ENCODE measurements at regions not wholly inside any gene's neighbourhood (a gene's known extent, or its start where the extent isn't known, plus 50 kb on each side); places are given as distances from the start of the nearest gene placed in this dataset.

DNA sequence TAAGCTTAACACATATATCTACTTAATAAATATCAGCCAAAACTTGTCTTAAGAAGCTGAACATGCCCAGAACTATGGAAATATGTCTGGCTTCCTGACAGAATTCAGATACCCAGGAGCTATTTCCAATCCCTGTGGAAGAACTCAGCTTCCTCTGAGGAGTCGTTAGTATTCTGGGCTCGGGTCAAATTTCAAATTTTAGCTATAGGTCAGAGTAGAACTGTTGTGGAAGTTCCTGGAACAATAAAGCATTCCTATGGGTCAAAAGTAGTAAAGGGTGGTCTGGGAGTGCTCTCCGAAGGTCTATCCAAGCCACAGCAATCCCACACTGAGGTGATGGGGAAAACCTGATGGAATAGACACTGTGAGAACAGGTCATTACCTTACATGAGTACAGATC, 342.7 kb upstream of the CHST9 start:
- no peak overlapping the region for H2AFZ ChIP-seq (replicated peaks; ENCODE audit: low read length, poor library complexity)
- no peak overlapping the region for H3K14ac ChIP-seq (replicated peaks; ENCODE audit: low read depth, low read length)
- H2BK20ac ChIP-seq (ENCODE audit: low read depth, low read length): no peak overlapping the region
- no peaks in the 10 kb centered on the region for H3K36me3 ChIP-seq (ENCODE audit: control insufficient read depth, insufficient read depth, low read length)
- H3K4me2 ChIP-seq (ENCODE audit: low read depth, low read length): no peak overlapping the region
- no peak overlapping the region for H2AK5ac ChIP-seq (ENCODE audit: low read depth, low read length)
- no peak for DNase-seq
- no peak overlapping the region for H2BK15ac ChIP-seq (ENCODE audit: low read depth, low read length)
- H2BK5ac ChIP-seq (ENCODE audit: low read depth, low read length, poor library complexity, severe bottlenecking): no peak overlapping the region
- no peak overlapping the region for H4K91ac ChIP-seq (ENCODE audit: insufficient read depth, low read depth, low read length)
- in situ Hi-C loops (cut with MboI; ENCODE audit: low sequenced_read_pairs) (no loop called here), intact Hi-C loops (cut with micrococcal nuclease) (no loop called here), dilution Hi-C loops (cut with HindIII; ENCODE audit: low sequenced_read_pairs, unreplicated experiment) (no loop called here)
- TF ChIP-seq RAD21 (IDR thresholded peaks at IDR 0.05; ENCODE audit: low read length) (no peak), CEBPB (IDR thresholded peaks at IDR 0.05; ENCODE audit: low read depth, low read length) (no peak), SMC3 (IDR thresholded peaks at IDR 0.05; ENCODE audit: low read depth, low read length) (no peak), FOS (IDR thresholded peaks at IDR 0.05; ENCODE audit: low read depth, low read length) (no peak)
- TF ChIP-seq, protein P1, sequence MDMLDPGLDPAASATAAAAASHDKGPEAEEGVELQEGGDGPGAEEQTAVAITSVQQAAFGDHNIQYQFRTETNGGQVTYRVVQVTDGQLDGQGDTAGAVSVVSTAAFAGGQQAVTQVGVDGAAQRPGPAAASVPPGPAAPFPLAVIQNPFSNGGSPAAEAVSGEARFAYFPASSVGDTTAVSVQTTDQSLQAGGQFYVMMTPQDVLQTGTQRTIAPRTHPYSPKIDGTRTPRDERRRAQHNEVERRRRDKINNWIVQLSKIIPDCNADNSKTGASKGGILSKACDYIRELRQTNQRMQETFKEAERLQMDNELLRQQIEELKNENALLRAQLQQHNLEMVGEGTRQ (IDR thresholded peaks at IDR 0.05; ENCODE audit: low read depth, low read length): no peak
- TF ChIP-seq, protein P2, sequence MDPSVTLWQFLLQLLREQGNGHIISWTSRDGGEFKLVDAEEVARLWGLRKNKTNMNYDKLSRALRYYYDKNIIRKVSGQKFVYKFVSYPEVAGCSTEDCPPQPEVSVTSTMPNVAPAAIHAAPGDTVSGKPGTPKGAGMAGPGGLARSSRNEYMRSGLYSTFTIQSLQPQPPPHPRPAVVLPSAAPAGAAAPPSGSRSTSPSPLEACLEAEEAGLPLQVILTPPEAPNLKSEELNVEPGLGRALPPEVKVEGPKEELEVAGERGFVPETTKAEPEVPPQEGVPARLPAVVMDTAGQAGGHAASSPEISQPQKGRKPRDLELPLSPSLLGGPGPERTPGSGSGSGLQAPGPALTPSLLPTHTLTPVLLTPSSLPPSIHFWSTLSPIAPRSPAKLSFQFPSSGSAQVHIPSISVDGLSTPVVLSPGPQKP (IDR thresholded peaks at IDR 0.05; ENCODE audit: borderline replicate concordance, low read depth, low read length): no peak
- H3K4ac ChIP-seq (ENCODE audit: low read depth, low read length): no peak overlapping the region
- H4K5ac ChIP-seq (ENCODE audit: low read depth, low read length): no peak overlapping the region
- H2BK120ac ChIP-seq (ENCODE audit: low read depth, low read length): no peak overlapping the region
- H3K18ac ChIP-seq (ENCODE audit: low read depth, low read length): no peak overlapping the region
- H3K9ac ChIP-seq (ENCODE audit: low read depth, low read length): no peak overlapping the region
- ChIA-PET CTCF (no interaction called here), POLR2A (ENCODE audit: unreplicated experiment) (no interaction called here)
- peaks cover 4% of the 10 kb centered on the region for H3K9me3 ChIP-seq (ENCODE audit: control insufficient read depth, insufficient read depth, low read length)
- no peaks in the 10 kb centered on the region for H3K9me1 ChIP-seq (ENCODE audit: insufficient read depth, low read length)
- no peak overlapping the region for H3K23ac ChIP-seq (ENCODE audit: low read depth, low read length)
- H3K4me3 ChIP-seq (ENCODE audit: insufficient read depth, low read depth, low read length): no peak overlapping the region
- no peak overlapping the region for H4K8ac ChIP-seq (ENCODE audit: low read depth in 2 of 2, low read length in 2 of 2)
- H3K27ac ChIP-seq (ENCODE audit: insufficient read depth, low read length): no peak overlapping the region
- no CpG with 5 or more reads among the region's 3 CpGs for WGBS, 2 experiments (ENCODE audit: extremely low coverage in 2 of 2, insufficient read length in 1 of 2)
- H3K79me1 ChIP-seq (ENCODE audit: low read depth in 1 of 2, low read length in 2 of 2): no peaks in the 10 kb centered on the region
- no peaks in the 10 kb centered on the region for H3K4me1 ChIP-seq (ENCODE audit: control insufficient read depth, insufficient read depth, low read length)
- H4K20me1 ChIP-seq (ENCODE audit: insufficient read depth, low read length): no peaks in the 10 kb centered on the region
- no peaks in the 10 kb centered on the region for H3K27me3 ChIP-seq (ENCODE audit: control insufficient read depth, insufficient read depth, low read length)
- H2AK9ac ChIP-seq (replicated peaks; ENCODE audit: low read depth, low read length, poor library complexity): no peak overlapping the region
- ATAC-seq (ENCODE audit: low read depth): no peak
- H3K56ac ChIP-seq (ENCODE audit: extremely low read depth, insufficient read depth, low read length): no peak overlapping the region
- BruUV-seq (replicated peaks): no TSS peak
